ENCODE measurements at regions not wholly inside any gene's neighbourhood (a gene's known extent, or its start where the extent isn't known, plus 50 kb on each side); places are given as distances from the start of the nearest gene placed in this dataset.

DNA sequence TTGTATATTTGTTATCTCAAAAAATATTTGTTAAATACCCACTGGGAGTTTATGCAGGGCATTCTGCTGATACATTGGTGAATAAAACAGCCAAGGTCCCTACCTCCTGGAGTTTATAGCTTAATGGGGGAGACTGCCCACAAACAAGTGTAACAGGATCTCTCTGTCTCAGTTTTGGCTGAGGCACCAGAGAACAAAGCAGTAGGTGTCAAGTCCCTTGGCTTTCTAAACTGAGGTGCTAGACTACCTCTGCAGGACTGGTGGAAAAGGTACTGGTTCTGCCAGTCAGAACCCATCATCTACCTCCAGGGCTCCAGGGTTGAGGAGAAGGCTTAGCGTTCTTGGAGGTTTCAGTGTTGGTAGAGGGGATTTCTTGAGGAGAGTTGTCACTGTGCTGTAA, 188.4 kb upstream of the ELL2 start:
- ChIA-PET CTCF (interaction anchor here (0.6 to 1.9 kb wide), 2 partner anchors 9 to 78 kb away, joined by 5 to 9 read pairs; no protein-coding TSS in a partner anchor), POLR2A (no interaction called here)
- Histone ChIP-seq H3K4me2 (peak overlapping the region; percentile 15; the same call in 2 of the 3 replicates), H3K9me3 (no peaks in the 10 kb centered on the region), H3K4me3 (no peak overlapping the region), H3K27ac (peak overlapping the region; percentile 13 to 30; a peak in 2 of 6 replicates), H3K4me1 (peaks cover 24% of the 10 kb centered on the region)
- DNase-seq (ENCODE audit: low read depth in 1 of 2, low spot score in 1 of 2) = no peak
- ATAC-seq = no peak; a peak in 1 of 6 replicates
- FAIRE-seq = no peak
- 86% methylated on average over 1 of the region's 1 CpG for WGBS (ENCODE audit: missing lambda C conversion rate)
- TF ChIP-seq PHF8 (IDR thresholded peaks at IDR 0.05; ENCODE audit: borderline replicate concordance, low read depth) (no peak), GATA3 (IDR thresholded peaks at IDR 0.05; ENCODE audit: borderline replicate concordance) (no peak), ZFP36 (IDR thresholded peaks at IDR 0.05; ENCODE audit: borderline replicate concordance, partially characterized antibody) (no peak), NFE2L2 (conservative IDR thresholded peaks at IDR 0.05; ENCODE audit: low read length) (no peak), FOSL2 (IDR thresholded peaks at IDR 0.05) (no peak), FOSL2 (CRISPR knock-in tag; IDR thresholded peaks at IDR 0.05) (no peak), MYC (IDR thresholded peaks at IDR 0.05; ENCODE audit: borderline replicate concordance, low read length) (no peak), CHD4 (IDR thresholded peaks at IDR 0.05; ENCODE audit: borderline replicate concordance) (no peak), POLR2A (IDR thresholded peaks at IDR 0.05; ENCODE audit: low read length) (no peak), ESRRA (IDR thresholded peaks at IDR 0.05; ENCODE audit: borderline replicate concordance, low read length) (no peak), KDM5A (IDR thresholded peaks at IDR 0.05) (no peak), BHLHE40 (IDR thresholded peaks at IDR 0.05; ENCODE audit: low read depth, low read length) (no peak), ZNF302 (CRISPR knock-in tag; IDR thresholded peaks at IDR 0.05) (no peak), FOXS1 (CRISPR knock-in tag; IDR thresholded peaks at IDR 0.05) (no peak), NR3C1 (IDR thresholded peaks at IDR 0.05) (no peak)
- TF ChIP-seq, protein P1, sequence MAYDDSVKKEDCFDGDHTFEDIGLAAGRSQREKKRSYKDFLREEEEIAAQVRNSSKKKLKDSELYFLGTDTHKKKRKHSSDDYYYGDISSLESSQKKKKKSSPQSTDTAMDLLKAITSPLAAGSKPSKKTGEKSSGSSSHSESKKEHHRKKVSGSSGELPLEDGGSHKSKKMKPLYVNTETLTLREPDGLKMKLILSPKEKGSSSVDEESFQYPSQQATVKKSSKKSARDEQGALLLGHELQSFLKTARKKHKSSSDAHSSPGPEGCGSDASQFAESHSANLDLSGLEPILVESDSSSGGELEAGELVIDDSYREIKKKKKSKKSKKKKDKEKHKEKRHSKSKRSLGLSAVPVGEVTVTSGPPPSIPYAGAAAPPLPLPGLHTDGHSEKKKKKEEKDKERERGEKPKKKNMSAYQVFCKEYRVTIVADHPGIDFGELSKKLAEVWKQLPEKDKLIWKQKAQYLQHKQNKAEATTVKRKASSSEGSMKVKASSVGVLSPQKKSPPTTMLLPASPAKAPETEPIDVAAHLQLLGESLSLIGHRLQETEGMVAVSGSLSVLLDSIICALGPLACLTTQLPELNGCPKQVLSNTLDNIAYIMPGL (CRISPR knock-in tag; IDR thresholded peaks at IDR 0.05; ENCODE audit: borderline replicate concordance) = no peak
- TF ChIP-seq, protein P2, sequence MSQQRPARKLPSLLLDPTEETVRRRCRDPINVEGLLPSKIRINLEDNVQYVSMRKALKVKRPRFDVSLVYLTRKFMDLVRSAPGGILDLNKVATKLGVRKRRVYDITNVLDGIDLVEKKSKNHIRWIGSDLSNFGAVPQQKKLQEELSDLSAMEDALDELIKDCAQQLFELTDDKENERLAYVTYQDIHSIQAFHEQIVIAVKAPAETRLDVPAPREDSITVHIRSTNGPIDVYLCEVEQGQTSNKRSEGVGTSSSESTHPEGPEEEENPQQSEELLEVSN (IDR thresholded peaks at IDR 0.05; ENCODE audit: borderline replicate concordance, low read depth) = no peak

DNA sequence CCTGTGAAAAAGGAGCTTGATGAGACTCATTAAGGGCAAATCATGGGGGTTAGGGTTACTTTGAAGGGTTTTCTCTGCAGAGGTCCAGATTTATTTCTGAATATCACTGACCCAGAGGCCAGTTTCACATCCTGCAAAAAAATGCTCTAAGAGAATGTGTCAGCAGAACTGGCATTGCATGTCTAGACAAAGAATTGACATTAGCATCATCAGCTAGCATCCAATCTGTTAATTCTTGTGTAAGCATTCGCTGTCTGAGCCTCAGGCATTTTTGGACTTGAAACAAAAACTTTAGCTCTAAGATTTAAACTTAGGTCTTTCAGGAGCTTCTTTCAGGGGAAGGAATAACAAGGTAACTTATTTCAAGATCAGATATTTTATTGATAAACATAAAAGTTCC, 187.9 kb upstream of the ELL2 start:
- Histone ChIP-seq H3K4me2 (peak overlapping the region; percentile 15; the same call in 1 of the 3 replicates), H3K4me3 (no peak overlapping the region), H3K9me3 (no peaks in the 10 kb centered on the region), H3K27ac (peak overlapping the region in 1 of 2 experiments; percentile 38; a peak in 2 of 6 replicates), H3K4me1 (peaks cover 24% of the 10 kb centered on the region)
- ChIA-PET CTCF (interaction anchor here (0.6 to 1.9 kb wide), 2 partner anchors 9 to 78 kb away, joined by 5 to 9 read pairs; no protein-coding TSS in a partner anchor), POLR2A (no interaction called here)
- ATAC-seq = peak in 1 of 2 experiments; percentile 22; a peak in 1 of 6 replicates
- TF ChIP-seq MAFK (IDR thresholded peaks at IDR 0.05; ENCODE audit: partially characterized antibody) (peak; percentile 5), KDM5A (IDR thresholded peaks at IDR 0.05) (no peak)
- WGBS (ENCODE audit: missing lambda C conversion rate) = 48% methylated on average over 1 of the region's 1 CpG
- DNase-seq (ENCODE audit: low read depth in 1 of 2, low spot score in 1 of 2) = peak in 1 of 2 experiments; percentile 39
- FAIRE-seq = no peak

DNA sequence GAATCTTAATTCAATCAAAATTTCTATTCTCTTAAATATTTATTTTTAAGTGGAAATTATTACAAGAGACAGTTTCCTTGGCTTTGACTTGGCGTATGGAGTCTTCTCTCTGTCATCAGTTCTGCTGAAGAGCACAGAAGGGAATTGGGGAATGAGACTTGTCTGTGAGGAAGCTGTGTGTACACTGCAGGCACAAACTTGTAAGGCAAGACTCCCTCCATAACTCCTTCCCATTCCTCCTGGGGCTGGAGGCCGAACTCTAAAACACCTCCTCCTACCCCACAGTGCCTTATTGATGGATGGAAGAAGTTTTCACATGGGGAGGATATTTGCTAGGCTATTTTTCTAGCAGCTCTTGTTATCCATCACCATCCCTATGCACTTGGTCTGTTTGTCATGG, 187.4 kb upstream of the ELL2 start:
- Histone ChIP-seq H3K9me3 (no peaks in the 10 kb centered on the region), H3K4me2 (peak overlapping the region; percentile 15; the same call in 1 of the 3 replicates), H3K27ac (peak overlapping the region in 1 of 2 experiments; percentile 38; a peak in 3 of 6 replicates), H3K4me1 (peaks cover 25% of the 10 kb centered on the region), H3K4me3 (no peak overlapping the region)
- 89% methylated on average over 2 of the region's 2 CpGs for WGBS (ENCODE audit: missing lambda C conversion rate)
- no peak for DNase-seq (ENCODE audit: low read depth in 1 of 2, low spot score in 1 of 2)
- ChIA-PET CTCF (interaction anchor here (0.6 to 1.9 kb wide), 2 partner anchors 8 to 79 kb away, joined by 5 to 9 read pairs; no protein-coding TSS in a partner anchor), POLR2A (no interaction called here)
- ATAC-seq = no peak; a peak in 1 of 6 replicates
- no peak for FAIRE-seq
- TF ChIP-seq FOXS1 (CRISPR knock-in tag; IDR thresholded peaks at IDR 0.05) = no peak
- no peak for TF ChIP-seq MAFK (IDR thresholded peaks at IDR 0.05; ENCODE audit: partially characterized antibody)
- no peak for TF ChIP-seq CBX8 (IDR thresholded peaks at IDR 0.05)
- no peak for TF ChIP-seq TP53 (CRISPR knock-in tag; IDR thresholded peaks at IDR 0.05)
- TF ChIP-seq, protein P2 (IDR thresholded peaks at IDR 0.05; ENCODE audit: borderline replicate concordance, low read depth) = no peak
- no peak for TF ChIP-seq EHF (CRISPR knock-in tag; IDR thresholded peaks at IDR 0.05)
- TF ChIP-seq, protein P1 (CRISPR knock-in tag; IDR thresholded peaks at IDR 0.05; ENCODE audit: borderline replicate concordance) = no peak
- TF ChIP-seq, protein P3, sequence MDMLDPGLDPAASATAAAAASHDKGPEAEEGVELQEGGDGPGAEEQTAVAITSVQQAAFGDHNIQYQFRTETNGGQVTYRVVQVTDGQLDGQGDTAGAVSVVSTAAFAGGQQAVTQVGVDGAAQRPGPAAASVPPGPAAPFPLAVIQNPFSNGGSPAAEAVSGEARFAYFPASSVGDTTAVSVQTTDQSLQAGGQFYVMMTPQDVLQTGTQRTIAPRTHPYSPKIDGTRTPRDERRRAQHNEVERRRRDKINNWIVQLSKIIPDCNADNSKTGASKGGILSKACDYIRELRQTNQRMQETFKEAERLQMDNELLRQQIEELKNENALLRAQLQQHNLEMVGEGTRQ (IDR thresholded peaks at IDR 0.05) = no peak
- TF ChIP-seq HOXB13 (CRISPR knock-in tag; IDR thresholded peaks at IDR 0.05; ENCODE audit: low read depth) = no peak
- TF ChIP-seq HEYL (CRISPR knock-in tag; IDR thresholded peaks at IDR 0.05) = no peak
- TF ChIP-seq ZSCAN20 (CRISPR knock-in tag; IDR thresholded peaks at IDR 0.05) = no peak
- TF ChIP-seq ZFP36 (IDR thresholded peaks at IDR 0.05; ENCODE audit: borderline replicate concordance, partially characterized antibody) = no peak
- no peak for TF ChIP-seq CEBPB (IDR thresholded peaks at IDR 0.05)
- TF ChIP-seq, protein P4, sequence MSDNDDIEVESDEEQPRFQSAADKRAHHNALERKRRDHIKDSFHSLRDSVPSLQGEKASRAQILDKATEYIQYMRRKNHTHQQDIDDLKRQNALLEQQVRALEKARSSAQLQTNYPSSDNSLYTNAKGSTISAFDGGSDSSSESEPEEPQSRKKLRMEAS (IDR thresholded peaks at IDR 0.05) = no peak
- TF ChIP-seq TFCP2L1 (CRISPR knock-in tag; IDR thresholded peaks at IDR 0.05) = no peak
- no peak for TF ChIP-seq MAZ (IDR thresholded peaks at IDR 0.05; ENCODE audit: borderline replicate concordance, low read depth, low read length)
- no peak for TF ChIP-seq HOXA7 (CRISPR knock-in tag; IDR thresholded peaks at IDR 0.05)

Measured in A549 (cell line).